ENCODE measurements at regions not wholly inside any gene's neighbourhood (a gene's known extent, or its start where the extent isn't known, plus 50 kb on each side); places are given as distances from the start of the nearest gene placed in this dataset.

GRCh38 chr1:25039229-25039628, 109.2 kb upstream of the RUNX3 start:
- H3K27me3 ChIP-seq: peaks cover 5% of the 10 kb centered on the region
- TF ChIP-seq CTCF (IDR thresholded peaks at IDR 0.05): no peak
- H3K4me3 ChIP-seq: no peak overlapping the region
- H3K27ac ChIP-seq: no peak overlapping the region
- H3K36me3 ChIP-seq: no peaks in the 10 kb centered on the region
- peaks cover 8% of the 10 kb centered on the region for H3K4me1 ChIP-seq
- no peak for DNase-seq
- no peaks in the 10 kb centered on the region for H3K9me3 ChIP-seq
- ATAC-seq: no peak
- intact Hi-C loops (cut with DNase I): no loop called here

- Histone ChIP-seq H3K4me3 (no peak overlapping the region), H3K36me3 (no peaks in the 10 kb centered on the region), H3K4me1 (peaks cover 9% of the 10 kb centered on the region), H3K27me3 (peaks cover 5% of the 10 kb centered on the region), H3K9me3 (no peaks in the 10 kb centered on the region), H3K27ac (no peak overlapping the region)
- ATAC-seq (no peak), DNase-seq (no peak)
- intact Hi-C loops (cut with DNase I): no loop called here
- no peak for TF ChIP-seq CTCF (IDR thresholded peaks at IDR 0.05)
Observed at GRCh38 chr1:25038699-25039098, 108.6 kb upstream of the RUNX3 start.

- Histone ChIP-seq H3K27me3 (peaks cover 5% of the 10 kb centered on the region), H3K4me3 (no peak overlapping the region), H3K27ac (no peak overlapping the region), H3K9me3 (no peaks in the 10 kb centered on the region), H3K4me1 (peaks cover 16% of the 10 kb centered on the region), H3K36me3 (no peaks in the 10 kb centered on the region)
- ATAC-seq: peak; percentile 64
- TF ChIP-seq CTCF (IDR thresholded peaks at IDR 0.05): peak; percentile 67
- DNase-seq: no peak
- intact Hi-C loops (cut with DNase I): no loop called here
Observed at GRCh38 chr1:25037174-25038074, 107.3 kb upstream of the RUNX3 start.

- no peak for ATAC-seq
- TF ChIP-seq CTCF (IDR thresholded peaks at IDR 0.05): no peak
Observed at GRCh38 chr1:25036117-25036546, 106.1 kb upstream of the RUNX3 start.

GRCh38 chr1:25035523-25036116, 105.5 kb upstream of the RUNX3 start:
- H3K27me3 ChIP-seq: no peaks in the 10 kb centered on the region
- no peak for TF ChIP-seq CTCF (IDR thresholded peaks at IDR 0.05)
- intact Hi-C loops (cut with DNase I): no loop called here
- DNase-seq (no peak), ATAC-seq (no peak)
- H3K4me3 ChIP-seq: no peak overlapping the region
- H3K27ac ChIP-seq: no peak overlapping the region
- no peaks in the 10 kb centered on the region for H3K36me3 ChIP-seq
- H3K9me3 ChIP-seq: no peaks in the 10 kb centered on the region
- peaks cover 22% of the 10 kb centered on the region for H3K4me1 ChIP-seq

More at GRCh38 chr1:25036117-25036546, 106.1 kb upstream of the RUNX3 start:
- intact Hi-C loops (cut with DNase I): no loop called here
- no peaks in the 10 kb centered on the region for H3K9me3 ChIP-seq
- DNase-seq: no peak
- peaks cover 22% of the 10 kb centered on the region for H3K4me1 ChIP-seq
- H3K27me3 ChIP-seq: peaks cover 2% of the 10 kb centered on the region
- no peak overlapping the region for H3K27ac ChIP-seq
- H3K36me3 ChIP-seq: no peaks in the 10 kb centered on the region
- H3K4me3 ChIP-seq: no peak overlapping the region

All from upper lobe of right lung (tissue), 1 donor.